Endothelial cell of umbilical vein (primary cell): ENCODE measurements at regions not wholly inside any gene's neighbourhood (a gene's known extent, or its start where the extent isn't known, plus 50 kb on each side); places are given as distances from the start of the nearest gene placed in this dataset.

Source experiments
- BruUV-seq: library from RNA; stranded (reverse); fragments of 400-500 nt; replicated peaks from 2 replicates; lab custom pipeline; 2021; lab: Mats Ljungman, UMichigan
- CTCF ChIA-PET: fragments of 300-600, 350-600 bp; sonication (Branson Sonifier 250); formaldehyde crosslinking; loops from one replicate; lab custom pipeline; 2021; ENCODE audit warnings: antibody characterized with exemption, inconsistent platforms; lab: Charles Lee
- POLR2A ChIA-PET: fragments of 300-600, 350-600 bp; sonication (Branson Sonifier 250); formaldehyde crosslinking; loops from one replicate; lab custom pipeline; 2021; ENCODE audit warnings: antibody characterized with exemption, inconsistent platforms; lab: Charles Lee
- DNase-seq: peaks from one replicate; pipeline ENCODE4 v3.0.0-alpha.2; 2011; ENCODE audit warnings: low read depth, low spot score
- FAIRE-seq: peaks from 2 replicates; lab custom pipeline; 2011; peaks lifted over from hg19 to GRCh38; lab: Jason Lieb, UNC
- H2AFZ ChIP-seq: 2 replicates; pipeline ENCODE4 v1.6.0; 2012; ENCODE audit warnings: low read depth, low read length, control low read depth, inconsistent platforms
- H3K27ac ChIP-seq: 2 replicates; pipeline ENCODE4 v1.5.1; 2011; ENCODE audit warnings: low read depth, mild to moderate bottlenecking, control low read depth, low read length, moderate library complexity; ENCODE audit not compliant: insufficient read depth
- H3K27me3 ChIP-seq, 2 experiments: 2 replicates each; pipeline versions ENCODE4 v1.6.0 to v1.6.1; 2011; ENCODE audit warnings: low read length in 2 of 2, mixed read lengths in 1 of 2; ENCODE audit not compliant: control insufficient read depth in 2 of 2, insufficient read depth in 2 of 2
- H3K36me3 ChIP-seq, 2 experiments: 2 replicates in 1 of 2; 3 replicates in 1 of 2; pipeline ENCODE4 v1.5.1; 2011; ENCODE audit warnings: low read length in 2 of 2, mild to moderate bottlenecking in 1 of 2, moderate library complexity in 1 of 2; ENCODE audit not compliant: control insufficient read depth in 2 of 2, insufficient read depth in 2 of 2; ENCODE audit errors: extremely low read depth in 1 of 2
- H3K4me1 ChIP-seq: 3 replicates; pipeline ENCODE4 v1.5.1; 2011; ENCODE audit warnings: mild to moderate bottlenecking, low read length; ENCODE audit not compliant: control insufficient read depth, insufficient read depth; ENCODE audit errors: extremely low read depth
- H3K4me2 ChIP-seq: 2 replicates; pipeline ENCODE4 v1.6.1; 2011; ENCODE audit warnings: low read length, control low read depth, mixed read lengths; ENCODE audit not compliant: insufficient read depth
- H3K4me3 ChIP-seq, 3 experiments: fragments of 200-600 bp in 1 of 3; sonication (generic), shearing (Covaris generic) in 1 of 3; replicated peaks in 1 of 3; 2 replicates each; pipeline ENCODE4 v1.5.1; 2011 to 2016; ENCODE audit warnings: control low read depth in 3 of 3, low read length in 3 of 3, mild to moderate bottlenecking in 2 of 3, inconsistent platforms in 1 of 3, low read depth in 1 of 3, moderate library complexity in 1 of 3; ENCODE audit not compliant: insufficient read depth in 1 of 3
- H3K79me2 ChIP-seq: 2 replicates; pipeline ENCODE4 v1.6.0; 2012; ENCODE audit warnings: low read length, inconsistent platforms; ENCODE audit not compliant: control insufficient read depth, insufficient read depth
- H3K9ac ChIP-seq: replicated peaks from 2 replicates; pipeline ENCODE3; 2011; ENCODE audit warnings: low read length, control low read depth; ENCODE audit not compliant: insufficient read depth; ENCODE audit errors: extremely low read depth
- H3K9me1 ChIP-seq: replicated peaks from 3 replicates; pipeline ENCODE4 v1.6.0; 2011; ENCODE audit warnings: mild to moderate bottlenecking, low read length; ENCODE audit not compliant: control insufficient read depth, insufficient read depth; ENCODE audit errors: extremely low read depth
- H3K9me3 ChIP-seq: replicated peaks from 2 replicates; pipeline ENCODE4 v1.5.1; 2012; ENCODE audit warnings: low read length, inconsistent platforms; ENCODE audit not compliant: control insufficient read depth, insufficient read depth
- H4K20me1 ChIP-seq: replicated peaks from 2 replicates; pipeline ENCODE3; 2011; ENCODE audit warnings: mild to moderate bottlenecking, low read length; ENCODE audit not compliant: control insufficient read depth, insufficient read depth; ENCODE audit errors: extremely low read depth
- CTCF ChIP-seq, 2 donors: IDR thresholded peaks; 1 replicate in 1 of 2; 2 replicates in 1 of 2; pipeline ENCODE4 v1.5.1; 2011; ENCODE audit warnings: low read length in 2 of 2, mild to moderate bottlenecking in 2 of 2, moderate library complexity in 2 of 2, control low read depth in 1 of 2, inconsistent platforms in 1 of 2, low read depth in 1 of 2; ENCODE audit not compliant: insufficient read depth in 1 of 2; ENCODE audit errors: extremely low read depth in 1 of 2
- EZH2 ChIP-seq: IDR thresholded peaks from 2 replicates; pipeline ENCODE4 v1.6.1; 2012; ENCODE audit warnings: borderline replicate concordance, low read depth, mild to moderate bottlenecking, moderate library complexity, low read length, inconsistent platforms; ENCODE audit not compliant: severe bottlenecking
- FOS ChIP-seq: IDR thresholded peaks from 2 replicates; pipeline ENCODE4 v1.6.1; 2011; ENCODE audit warnings: mild to moderate bottlenecking, low read length, moderate library complexity, borderline replicate concordance; ENCODE audit not compliant: insufficient read depth
- GATA2 ChIP-seq: IDR thresholded peaks from 2 replicates; pipeline ENCODE4 v1.7.0; 2011; ENCODE audit warnings: low read depth, mild to moderate bottlenecking, moderate library complexity, mixed read lengths, low read length; ENCODE audit not compliant: insufficient read length, insufficient read depth
- JUN ChIP-seq: IDR thresholded peaks from 2 replicates; pipeline ENCODE4 v1.6.1; 2011; ENCODE audit warnings: borderline replicate concordance, low read depth; ENCODE audit not compliant: insufficient read length, insufficient read depth
- MYC ChIP-seq: IDR thresholded peaks from one replicate; pipeline ENCODE4 v1.6.1; 2011; ENCODE audit warnings: mild to moderate bottlenecking, low read depth, low read length
- POLR2A ChIP-seq: IDR thresholded peaks from 2 replicates; pipeline ENCODE4 v1.6.1; 2012; ENCODE audit warnings: low read depth, mild to moderate bottlenecking, control low read depth, low read length
- POLR2AphosphoS5 ChIP-seq: IDR thresholded peaks from 2 replicates; pipeline ENCODE4 v1.6.1; 2012; ENCODE audit warnings: low read depth, mild to moderate bottlenecking, control low read depth, low read length, moderate library complexity; ENCODE audit not compliant: insufficient read depth
- dilution Hi-C: fragments of 300-500 bp; cut with MboI; formaldehyde crosslinking; loops from one replicate; pipeline ENCODE4 v1.15.0; 2019; ENCODE audit warnings: low sequenced_read_pairs; ENCODE audit not compliant: extremely low pct_ligation_motif_present
- intact Hi-C: fragments of 100-400 bp; cut with micrococcal nuclease; formaldehyde crosslinking; loops from one replicate; pipeline ENCODE4 v1.10.0; 2022
- TF ChIP-seq, protein P1 (sequence below): IDR thresholded peaks from 2 replicates; pipeline ENCODE4 v1.6.1; 2011; ENCODE audit not compliant: insufficient read depth, insufficient read length

GRCh38 chr6:227074-227782 lies 65.1 kb upstream of the DUSP22 start:
- FAIRE-seq (no peak), DNase-seq (no peak)
- Histone ChIP-seq H3K27me3 (no peaks in the 10 kb centered on the region), H3K9ac (no peak overlapping the region), H3K4me1 (no peaks in the 10 kb centered on the region), H2AFZ (no peak overlapping the region), H3K4me2 (no peak overlapping the region), H4K20me1 (no peaks in the 10 kb centered on the region), H3K79me2 (no peaks in the 10 kb centered on the region), H3K27ac (no peak overlapping the region), H3K9me3 (no peaks in the 10 kb centered on the region), H3K9me1 (no peaks in the 10 kb centered on the region), H3K4me3 (no peak overlapping the region), H3K36me3 (no peaks in the 10 kb centered on the region)
- BruUV-seq, result no TSS peak
- dilution Hi-C loops, result no loop called here
- TF ChIP-seq POLR2A (no peak), JUN (no peak), MYC (no peak), GATA2 (no peak), POLR2AphosphoS5 (no peak), CTCF (IDR thresholded peaks at IDR 0.05; ENCODE audit: extremely low read depth in 1 of 2, insufficient read depth in 1 of 2, low read depth in 1 of 2, low read length in 2 of 2) (no peak), FOS (no peak), EZH2 (no peak)
- TF ChIP-seq, protein P1, sequence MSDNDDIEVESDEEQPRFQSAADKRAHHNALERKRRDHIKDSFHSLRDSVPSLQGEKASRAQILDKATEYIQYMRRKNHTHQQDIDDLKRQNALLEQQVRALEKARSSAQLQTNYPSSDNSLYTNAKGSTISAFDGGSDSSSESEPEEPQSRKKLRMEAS, result no peak
- POLR2A ChIA-PET, result no interaction called here
- intact Hi-C loops, result no loop called here
- CTCF ChIA-PET, result interaction anchor here (1.2 kb wide), 1 partner anchor 10 kb away, joined by 4 read pairs; no protein-coding TSS in a partner anchor
